A549 (cell line): ENCODE measurements at regions not wholly inside any gene's neighbourhood (a gene's known extent, or its start where the extent isn't known, plus 50 kb on each side); places are given as distances from the start of the nearest gene placed in this dataset.

Experiments used
- ATAC-seq, 2 experiments: fragments of 200-7000 bp in 1 of 2; fragments of >200 bp in 1 of 2; cut with Nextera tagmentation in 1 of 2; cut with Tn5 transposase in 1 of 2; 3 replicates each; pipeline versions ENCODE4 v1.8.0 to v1.9.1; 2018 to 2020; ENCODE audit warnings: mild to moderate bottlenecking in 1 of 2, moderate library complexity in 1 of 2
- CTCF ChIA-PET: fragments of 300-600 bp; sonication (Branson Sonifier 250); formaldehyde crosslinking; extraction: SDS; loops from one replicate; lab custom pipeline; 2021; ENCODE audit warnings: antibody characterized with exemption, inconsistent platforms; lab: Yijun Ruan, JAX
- POLR2A ChIA-PET: fragments of 350-600 bp; formaldehyde crosslinking; extraction: SDS; loops from one replicate; lab custom pipeline; 2021; ENCODE audit warnings: antibody characterized with exemption, inconsistent platforms; lab: Yijun Ruan, JAX
- DNase-seq, 2 experiments: peaks; one replicate each; pipeline versions ENCODE4 v3.0.0 to v3.0.0-alpha.2; 2011 to 2016; ENCODE audit warnings: low read depth in 1 of 2, low spot score in 1 of 2
- FAIRE-seq: peaks from 2 replicates; lab custom pipeline; 2011; peaks lifted over from hg19 to GRCh38; lab: Jason Lieb, UNC
- H3K27ac ChIP-seq, 2 experiments: fragments of >200 bp; sonication (Bioruptor Twin); formaldehyde crosslinking; 3 replicates each; pipeline ENCODE4 v1.5.1; 2016 to 2017
- H3K4me1 ChIP-seq: fragments of >200 bp; sonication (Bioruptor Twin); formaldehyde crosslinking; 3 replicates; pipeline ENCODE4 v1.6.1; 2016
- H3K4me2 ChIP-seq: fragments of >200 bp; sonication (Bioruptor Twin); formaldehyde crosslinking; 3 replicates; pipeline ENCODE4 v1.6.1; 2016
- H3K4me3 ChIP-seq: fragments of >200 bp; sonication (Bioruptor Twin); formaldehyde crosslinking; 3 replicates; pipeline ENCODE4 v1.5.1; 2016
- H3K9me3 ChIP-seq: fragments of >200 bp; sonication (Bioruptor Twin); formaldehyde crosslinking; 3 replicates; pipeline ENCODE4 v1.6.1; 2016
- CBX2 ChIP-seq: fragments of 200-600 bp; sonication (generic); IDR thresholded peaks from 2 replicates; pipeline ENCODE4 v1.6.1; 2016; ENCODE audit warnings: low read depth, mild to moderate bottlenecking, borderline replicate concordance
- CBX8 ChIP-seq: fragments of 200-600 bp; sonication (generic); IDR thresholded peaks from 2 replicates; pipeline ENCODE4 v1.6.1; 2016
- CEBPB ChIP-seq, 2 experiments: fragments of >200 bp in 1 of 2; sonication (Bioruptor Twin) in 1 of 2; formaldehyde crosslinking in 1 of 2; IDR thresholded peaks; 2 replicates each; pipeline ENCODE4 v1.6.1; 2012 to 2016
- CHD2 ChIP-seq: fragments of 150-350 bp; IDR thresholded peaks from 2 replicates; pipeline ENCODE4 v1.6.1; 2014; ENCODE audit warnings: low read length; ENCODE audit not compliant: partially characterized antibody
- CTCF ChIP-seq: fragments of >200 bp; sonication (Bioruptor Twin); formaldehyde crosslinking; IDR thresholded peaks from 3 replicates; pipeline ENCODE4 v1.5.1; 2016
- EHMT2 ChIP-seq: fragments of 200-600 bp; sonication (generic); IDR thresholded peaks from 2 replicates; pipeline ENCODE4 v1.6.1; 2016; ENCODE audit warnings: antibody characterized with exemption, low read depth, mild to moderate bottlenecking, moderate library complexity
- GATA3 ChIP-seq: IDR thresholded peaks from 2 replicates; pipeline ENCODE4 v1.6.1; 2012; ENCODE audit warnings: borderline replicate concordance
- HOXB13 ChIP-seq: fragments of 250-450 bp; sonication (Bioruptor Pico); IDR thresholded peaks from 2 replicates; pipeline ENCODE4 v1.5.0; 2020; ENCODE audit warnings: low read depth, mild to moderate bottlenecking, moderate library complexity
- JUNB ChIP-seq: fragments of >200 bp; sonication (Bioruptor Twin); formaldehyde crosslinking; IDR thresholded peaks from 2 replicates; pipeline ENCODE4 v1.6.1; 2016
- MAFK ChIP-seq: fragments of 450-650 bp; IDR thresholded peaks from 2 replicates; pipeline ENCODE4 v1.6.1; 2014; ENCODE audit not compliant: partially characterized antibody
- NFE2L2 ChIP-seq: fragments of 150-350 bp; conservative IDR thresholded peaks from 2 replicates; pipeline ENCODE4 v1.6.1; 2014; ENCODE audit warnings: low read length
- NR3C1 ChIP-seq: fragments of >200 bp; sonication (Bioruptor Twin); formaldehyde crosslinking; IDR thresholded peaks from 3 replicates; pipeline ENCODE4 v1.6.1; 2017
- PHF8 ChIP-seq: fragments of 200-600 bp; sonication (generic); IDR thresholded peaks from 2 replicates; pipeline ENCODE4 v1.6.1; 2016; ENCODE audit warnings: low read depth, mild to moderate bottlenecking, antibody characterized with exemption, moderate library complexity, borderline replicate concordance
- RARB ChIP-seq: fragments of 250-450 bp; sonication (Bioruptor Pico); IDR thresholded peaks from 2 replicates; pipeline ENCODE4 v1.8.0; 2021; ENCODE audit warnings: mild to moderate bottlenecking, moderate library complexity
- RCOR1 ChIP-seq: fragments of 150-350 bp; IDR thresholded peaks from 2 replicates; pipeline ENCODE4 v1.6.1; 2014; ENCODE audit warnings: antibody characterized with exemption, low read length, low read depth
- SMC3 ChIP-seq: fragments of >200 bp; sonication (Bioruptor Twin); formaldehyde crosslinking; IDR thresholded peaks from 3 replicates; pipeline ENCODE4 v1.6.1; 2018; ENCODE audit warnings: inconsistent platforms
- SREBF2 ChIP-seq: fragments of 450-650 bp; IDR thresholded peaks from 2 replicates; pipeline ENCODE4 v1.6.1; 2014; ENCODE audit warnings: mild to moderate bottlenecking, moderate library complexity
- TP53 ChIP-seq: fragments of 250-450 bp; sonication (Bioruptor Pico); IDR thresholded peaks from 2 replicates; pipeline ENCODE4 v1.5.0; 2021; ENCODE audit warnings: mild to moderate bottlenecking, moderate library complexity
- ZFP36 ChIP-seq: fragments of 450-650 bp; IDR thresholded peaks from 2 replicates; pipeline ENCODE4 v1.6.1; 2014; ENCODE audit warnings: borderline replicate concordance; ENCODE audit not compliant: partially characterized antibody
- ZNF302 ChIP-seq: fragments of 250-450 bp; sonication (Bioruptor Pico); IDR thresholded peaks from 2 replicates; pipeline ENCODE4 v1.9.0; 2021; ENCODE audit warnings: inconsistent platforms, mild to moderate bottlenecking, moderate library complexity
- ZSCAN20 ChIP-seq: fragments of 250-450 bp; sonication (Bioruptor Pico); IDR thresholded peaks from 2 replicates; pipeline ENCODE4 v1.8.0; 2022; ENCODE audit warnings: mild to moderate bottlenecking, moderate library complexity
- WGBS: methylation state at CpG from one replicate; pipeline ENCODE4 v1.1.6; 2017; ENCODE audit errors: missing lambda C conversion rate; 5-methylcytosine and 5-hydroxymethylcytosine counted together
- TF ChIP-seq, protein P1 (sequence below): fragments of >200 bp; sonication (Bioruptor Twin); formaldehyde crosslinking; IDR thresholded peaks from 3 replicates; pipeline ENCODE4 v1.6.1; 2016
- TF ChIP-seq, protein P2 (sequence below): fragments of 150-350 bp; IDR thresholded peaks from 2 replicates; pipeline ENCODE4 v1.6.1; 2014; ENCODE audit warnings: low read depth, mild to moderate bottlenecking, low read length
- TF ChIP-seq, protein P3 (sequence below): IDR thresholded peaks from 2 replicates; pipeline ENCODE4 v1.6.1; 2012; ENCODE audit warnings: low read depth, borderline replicate concordance
- TF ChIP-seq, protein P4 (sequence below): IDR thresholded peaks from 2 replicates; pipeline ENCODE4 v1.6.1; 2012

DNA sequence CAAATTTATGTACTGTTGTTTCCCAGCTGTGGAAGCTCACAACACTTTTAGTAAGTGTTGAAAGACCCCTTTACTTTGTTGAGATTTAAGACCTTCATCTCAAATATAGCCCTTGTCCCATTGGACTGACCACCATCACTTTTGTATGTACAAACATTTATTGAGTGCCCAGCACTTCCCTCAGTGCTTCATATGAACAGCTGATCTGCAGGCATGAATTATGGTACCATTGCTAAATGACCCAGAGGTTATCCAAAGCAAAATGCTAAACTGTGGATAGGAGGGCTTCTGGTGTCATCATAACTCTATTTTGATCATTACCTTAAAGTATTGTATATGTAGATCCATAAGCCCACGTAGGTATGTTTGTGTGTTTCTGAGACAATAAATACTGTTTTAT is 285.7 kb upstream of the RGS6 start:
- FAIRE-seq (no peak), ATAC-seq (no peak), DNase-seq (no peak)
- Histone ChIP-seq H3K4me3 (no peak overlapping the region), H3K9me3 (no peaks in the 10 kb centered on the region), H3K4me2 (no peak overlapping the region), H3K4me1 (no peaks in the 10 kb centered on the region), H3K27ac (no peak overlapping the region)
- ChIA-PET CTCF (no interaction called here), POLR2A (no interaction called here)
- 42% methylated on average over 1 of the region's 1 CpG for WGBS
- TF ChIP-seq CBX2 (no peak), CHD2 (no peak), NR3C1 (no peak), RCOR1 (no peak), ZSCAN20 (no peak), GATA3 (no peak), ZNF302 (CRISPR knock-in tag) (no peak), CBX8 (no peak), EHMT2 (no peak), RARB (CRISPR knock-in tag) (no peak), HOXB13 (no peak), PHF8 (no peak), SMC3 (no peak)
- TF ChIP-seq, protein P1, sequence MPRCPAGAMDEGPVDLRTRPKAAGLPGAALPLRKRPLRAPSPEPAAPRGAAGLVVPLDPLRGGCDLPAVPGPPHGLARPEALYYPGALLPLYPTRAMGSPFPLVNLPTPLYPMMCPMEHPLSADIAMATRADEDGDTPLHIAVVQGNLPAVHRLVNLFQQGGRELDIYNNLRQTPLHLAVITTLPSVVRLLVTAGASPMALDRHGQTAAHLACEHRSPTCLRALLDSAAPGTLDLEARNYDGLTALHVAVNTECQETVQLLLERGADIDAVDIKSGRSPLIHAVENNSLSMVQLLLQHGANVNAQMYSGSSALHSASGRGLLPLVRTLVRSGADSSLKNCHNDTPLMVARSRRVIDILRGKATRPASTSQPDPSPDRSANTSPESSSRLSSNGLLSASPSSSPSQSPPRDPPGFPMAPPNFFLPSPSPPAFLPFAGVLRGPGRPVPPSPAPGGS = no peak
- TF ChIP-seq, protein P2, sequence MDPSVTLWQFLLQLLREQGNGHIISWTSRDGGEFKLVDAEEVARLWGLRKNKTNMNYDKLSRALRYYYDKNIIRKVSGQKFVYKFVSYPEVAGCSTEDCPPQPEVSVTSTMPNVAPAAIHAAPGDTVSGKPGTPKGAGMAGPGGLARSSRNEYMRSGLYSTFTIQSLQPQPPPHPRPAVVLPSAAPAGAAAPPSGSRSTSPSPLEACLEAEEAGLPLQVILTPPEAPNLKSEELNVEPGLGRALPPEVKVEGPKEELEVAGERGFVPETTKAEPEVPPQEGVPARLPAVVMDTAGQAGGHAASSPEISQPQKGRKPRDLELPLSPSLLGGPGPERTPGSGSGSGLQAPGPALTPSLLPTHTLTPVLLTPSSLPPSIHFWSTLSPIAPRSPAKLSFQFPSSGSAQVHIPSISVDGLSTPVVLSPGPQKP = no peak

DNA sequence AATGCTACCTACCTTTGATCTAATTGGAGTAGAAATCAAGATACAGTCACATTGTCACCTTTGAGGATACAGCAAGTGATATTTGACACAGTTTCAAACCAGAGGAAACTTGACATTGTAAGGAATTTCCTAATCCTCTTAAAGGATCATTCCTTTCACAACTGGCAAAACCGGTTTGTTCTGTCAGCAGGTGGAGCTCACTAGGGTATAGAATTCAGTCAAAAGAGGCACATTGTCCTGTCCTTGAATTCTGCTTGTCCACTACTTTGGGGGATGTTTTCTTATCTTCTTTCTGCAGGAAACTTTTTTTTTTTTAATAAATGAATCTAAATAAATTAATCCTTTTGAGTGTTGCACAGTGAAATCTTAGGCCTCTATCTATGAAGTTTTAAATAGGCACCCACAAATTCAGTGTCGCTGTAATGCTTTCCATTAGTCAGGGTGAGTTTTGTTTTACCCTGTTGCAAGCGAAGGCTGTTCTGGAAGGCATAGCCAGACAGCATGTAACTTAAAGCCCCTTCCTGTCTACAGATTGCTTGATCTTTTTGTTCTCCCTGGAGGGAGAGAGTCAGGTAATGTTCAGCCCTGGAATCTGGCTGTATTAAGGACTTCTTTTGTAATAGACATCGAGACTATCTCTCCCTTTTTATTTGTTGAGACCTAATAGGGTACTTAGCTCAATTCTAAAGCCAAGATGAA is 285.0 kb upstream of the RGS6 start:
- no peak overlapping the region for H3K27ac ChIP-seq
- FAIRE-seq (no peak), ATAC-seq (no peak)

More for the DNA sequence above, 285.0 kb upstream of the RGS6 start:
- Histone ChIP-seq H3K4me1 (no peaks in the 10 kb centered on the region), H3K4me3 (no peak overlapping the region), H3K4me2 (no peak overlapping the region), H3K9me3 (0 out of 3 replicates have a peak, but pooled peaks cover 3% of the 10 kb centered on the region)
- CTCF ChIA-PET = no interaction called here
- TF ChIP-seq, protein P3, sequence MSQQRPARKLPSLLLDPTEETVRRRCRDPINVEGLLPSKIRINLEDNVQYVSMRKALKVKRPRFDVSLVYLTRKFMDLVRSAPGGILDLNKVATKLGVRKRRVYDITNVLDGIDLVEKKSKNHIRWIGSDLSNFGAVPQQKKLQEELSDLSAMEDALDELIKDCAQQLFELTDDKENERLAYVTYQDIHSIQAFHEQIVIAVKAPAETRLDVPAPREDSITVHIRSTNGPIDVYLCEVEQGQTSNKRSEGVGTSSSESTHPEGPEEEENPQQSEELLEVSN = no peak
- TF ChIP-seq JUNB (no peak), SMC3 (no peak), CEBPB (IDR thresholded peaks at IDR 0.05) (no peak), MAFK (no peak), ZFP36 (no peak), CTCF (no peak), TP53 (CRISPR knock-in tag) (no peak), RARB (CRISPR knock-in tag) (no peak), NFE2L2 (no peak), CBX8 (no peak), SREBF2 (no peak)
- TF ChIP-seq, protein P4, sequence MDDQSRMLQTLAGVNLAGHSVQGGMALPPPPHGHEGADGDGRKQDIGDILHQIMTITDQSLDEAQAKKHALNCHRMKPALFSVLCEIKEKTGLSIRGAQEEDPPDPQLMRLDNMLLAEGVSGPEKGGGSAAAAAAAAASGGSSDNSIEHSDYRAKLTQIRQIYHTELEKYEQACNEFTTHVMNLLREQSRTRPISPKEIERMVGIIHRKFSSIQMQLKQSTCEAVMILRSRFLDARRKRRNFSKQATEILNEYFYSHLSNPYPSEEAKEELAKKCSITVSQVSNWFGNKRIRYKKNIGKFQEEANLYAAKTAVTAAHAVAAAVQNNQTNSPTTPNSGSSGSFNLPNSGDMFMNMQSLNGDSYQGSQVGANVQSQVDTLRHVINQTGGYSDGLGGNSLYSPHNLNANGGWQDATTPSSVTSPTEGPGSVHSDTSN = no peak
- TF ChIP-seq, protein P2 = no peak
- POLR2A ChIA-PET = no interaction called here
- 53% methylated on average over 4 of the region's 4 CpGs for WGBS
- DNase-seq = no peak
